H4 (cell line): ENCODE measurements at regions not wholly inside any gene's neighbourhood (a gene's known extent, or its start where the extent isn't known, plus 50 kb on each side); places are given as distances from the start of the nearest gene placed in this dataset.
"Not testable (repeated sequence)": the region's sequence is repeated elsewhere in the genome, so short reads cannot be mapped to it uniquely, and the experiment has no call there.

Experiments used
- DNase-seq: peaks from one replicate; pipeline ENCODE4 v3.0.0-alpha.2; 2015; ENCODE audit warnings: low spot score

GRCh38 chr7:13790611-13791010 is 198.9 kb downstream of the ETV1 start:
- no peak for DNase-seq

- no peak for DNase-seq
Measured at GRCh38 chr7:13792208-13792607, 197.3 kb downstream of the ETV1 start.

GRCh38 chr7:13793926-13794325 is 195.5 kb downstream of the ETV1 start:
- DNase-seq: no peak

- no peak for DNase-seq
Measured at GRCh38 chr7:13794581-13794980, 194.9 kb downstream of the ETV1 start.

GRCh38 chr7:13797545-13797944 is 191.9 kb downstream of the ETV1 start:
- no peak for DNase-seq

GRCh38 chr7:13800694-13801448 is 188.6 kb downstream of the ETV1 start:
- DNase-seq: peak; percentile 69

- DNase-seq: no peak
Measured at GRCh38 chr7:13801669-13802068, 187.8 kb downstream of the ETV1 start.

- DNase-seq: no peak
Measured at GRCh38 chr7:13802651-13803050, 186.8 kb downstream of the ETV1 start.

GRCh38 chr7:13803134-13803533 is 186.3 kb downstream of the ETV1 start:
- DNase-seq: no peak

GRCh38 chr7:13806089-13806867 is 183.2 kb downstream of the ETV1 start:
- not testable (repeated sequence) for DNase-seq

GRCh38 chr7:13817230-13817629 is 172.2 kb downstream of the ETV1 start:
- not testable (repeated sequence) for DNase-seq

- no peak for DNase-seq
Measured at GRCh38 chr7:13821152-13821787, 168.2 kb downstream of the ETV1 start.

GRCh38 chr7:13822678-13823077 is 166.8 kb downstream of the ETV1 start:
- DNase-seq: no peak

GRCh38 chr7:13826752-13827151 is 162.7 kb downstream of the ETV1 start:
- DNase-seq: no peak

- DNase-seq: no peak
Measured at GRCh38 chr7:13827716-13828115, 161.8 kb downstream of the ETV1 start.

- DNase-seq: no peak
Measured at GRCh38 chr7:13829231-13829630, 160.2 kb downstream of the ETV1 start.

- DNase-seq: no peak
Measured at GRCh38 chr7:13829914-13830900, 159.3 kb downstream of the ETV1 start.

GRCh38 chr7:13832346-13832745 is 157.1 kb downstream of the ETV1 start:
- no peak for DNase-seq

GRCh38 chr7:13834328-13834761 is 155.1 kb downstream of the ETV1 start:
- DNase-seq: no peak

GRCh38 chr7:13835442-13835841 is 154.0 kb downstream of the ETV1 start:
- DNase-seq: no peak

- no peak for DNase-seq
Measured at GRCh38 chr7:13839063-13839462, 150.4 kb downstream of the ETV1 start.
